ENCODE measurements at regions not wholly inside any gene's neighbourhood (a gene's known extent, or its start where the extent isn't known, plus 50 kb on each side); places are given as distances from the start of the nearest gene placed in this dataset.
A peak's percentile ranks its signal among the peaks of the same experiment; 100 is the strongest.

GRCh38 chrX:46340696-46341095 is 204.5 kb downstream of the ZNF674 start:
- Histone ChIP-seq H3K4me3 (ENCODE audit: control insufficient read depth in 2 of 3, extremely low read depth in 1 of 3, insufficient read depth in 2 of 3, low read depth in 1 of 3, low read length in 3 of 3) (no peak overlapping the region), H2AFZ (ENCODE audit: control insufficient read depth, low read length) (no peak overlapping the region), H3K9me3 (ENCODE audit: control insufficient read depth, low read depth, low read length) (no peaks in the 10 kb centered on the region), H3K9me1 (ENCODE audit: control insufficient read depth, extremely low read depth, insufficient read depth, low read length) (no peaks in the 10 kb centered on the region), H3K79me2 (ENCODE audit: control insufficient read depth, insufficient read depth, low read length) (no peaks in the 10 kb centered on the region), H3K4me1 (ENCODE audit: control insufficient read depth, extremely low read depth, insufficient read depth, low read length) (no peaks in the 10 kb centered on the region), H3K27ac (ENCODE audit: control insufficient read depth, insufficient read depth, low read length) (no peak overlapping the region), H3K36me3 (ENCODE audit: control insufficient read depth in 2 of 2, extremely low read depth in 1 of 2, insufficient read depth in 2 of 2, low read length in 2 of 2) (no peaks in the 10 kb centered on the region), H3K9ac (ENCODE audit: control insufficient read depth, extremely low read depth, insufficient read depth, low read length) (no peak overlapping the region), H4K20me1 (ENCODE audit: control insufficient read depth, extremely low read depth, insufficient read depth, low read length) (no peaks in the 10 kb centered on the region), H3K4me2 (ENCODE audit: control insufficient read depth, extremely low read depth, insufficient read depth, low read depth, low read length) (no peak overlapping the region), H3K27me3 (ENCODE audit: control insufficient read depth, extremely low read depth, insufficient read depth, low read length) (peaks cover 5% of the 10 kb centered on the region)
- no peak for DNase-seq (ENCODE audit: low read depth, low spot score)
- TF ChIP-seq CTCF (optimal IDR thresholded peaks at IDR 0.05 in 1 of 3, IDR thresholded peaks at IDR 0.05 in 1 of 3, conservative IDR thresholded peaks at IDR 0.05 in 1 of 3; ENCODE audit: extremely low read depth in 1 of 3, insufficient read depth in 2 of 3, low read length in 3 of 3) (no peak), EZH2 (IDR thresholded peaks at IDR 0.05; ENCODE audit: low read length) (no peak)
- dilution Hi-C loops (cut with MboI; ENCODE audit: extremely low pct_ligation_motif_present, low sequenced_read_pairs): no loop called here
- no peak for FAIRE-seq

GRCh38 chrX:46333550-46333949 is 211.7 kb downstream of the ZNF674 start:
- Histone ChIP-seq H4K20me1 (ENCODE audit: control insufficient read depth, extremely low read depth, insufficient read depth, low read length) (no peaks in the 10 kb centered on the region), H3K9me3 (ENCODE audit: control insufficient read depth, low read depth, low read length) (no peaks in the 10 kb centered on the region), H2AFZ (ENCODE audit: control insufficient read depth, low read length) (no peak overlapping the region), H3K4me2 (ENCODE audit: control insufficient read depth, extremely low read depth, insufficient read depth, low read depth, low read length) (peak overlapping the region; percentile 56), H3K9ac (ENCODE audit: control insufficient read depth, extremely low read depth, insufficient read depth, low read length) (peak overlapping the region; percentile 66), H3K36me3 (ENCODE audit: control insufficient read depth in 2 of 2, extremely low read depth in 1 of 2, insufficient read depth in 2 of 2, low read length in 2 of 2) (no peaks in the 10 kb centered on the region), H3K4me3 (ENCODE audit: control insufficient read depth in 2 of 3, extremely low read depth in 1 of 3, insufficient read depth in 2 of 3, low read depth in 1 of 3, low read length in 3 of 3) (peak overlapping the region in 1 of 3 experiments; percentile 36), H3K27me3 (ENCODE audit: control insufficient read depth, extremely low read depth, insufficient read depth, low read length) (no peaks in the 10 kb centered on the region), H3K4me1 (ENCODE audit: control insufficient read depth, extremely low read depth, insufficient read depth, low read length) (peaks cover 29% of the 10 kb centered on the region), H3K9me1 (ENCODE audit: control insufficient read depth, extremely low read depth, insufficient read depth, low read length) (no peaks in the 10 kb centered on the region), H3K79me2 (ENCODE audit: control insufficient read depth, insufficient read depth, low read length) (no peaks in the 10 kb centered on the region), H3K27ac (ENCODE audit: control insufficient read depth, insufficient read depth, low read length) (peak overlapping the region; percentile 70)
- no peak for TF ChIP-seq CTCF (optimal IDR thresholded peaks at IDR 0.05 in 1 of 3, IDR thresholded peaks at IDR 0.05 in 1 of 3, conservative IDR thresholded peaks at IDR 0.05 in 1 of 3; ENCODE audit: extremely low read depth in 1 of 3, insufficient read depth in 2 of 3, low read length in 3 of 3)
- DNase-seq (ENCODE audit: low read depth, low spot score) (peak; percentile 91), FAIRE-seq (peak; percentile 84)
- dilution Hi-C loops (cut with MboI; ENCODE audit: extremely low pct_ligation_motif_present, low sequenced_read_pairs): no loop called here
